ENCODE measurements at regions not wholly inside any gene's neighbourhood (a gene's known extent, or its start where the extent isn't known, plus 50 kb on each side); places are given as distances from the start of the nearest gene placed in this dataset.

DNA sequence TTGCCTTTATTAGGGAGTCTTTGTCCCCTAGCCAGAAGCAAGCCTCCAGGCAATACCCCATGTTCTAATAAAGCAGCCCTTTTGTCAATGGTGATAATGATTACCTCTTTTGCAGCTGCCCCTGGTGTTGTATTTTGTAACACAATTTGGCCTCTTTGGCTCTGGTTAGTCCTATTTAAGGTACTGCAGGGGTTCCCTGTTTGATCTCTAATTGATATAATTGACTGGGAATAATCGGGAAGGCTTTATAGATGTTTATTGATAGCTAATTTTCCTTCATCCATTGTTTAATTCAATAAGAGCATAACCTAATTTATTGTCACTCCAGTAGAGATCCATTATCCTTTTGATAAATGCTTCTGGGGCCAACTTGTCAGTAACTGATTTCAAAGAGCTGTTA, 537.2 kb downstream of the PKHD1 start:
- Histone ChIP-seq H3K9me3 (ENCODE audit: low read length) (no peaks in the 10 kb centered on the region), H3K36me3 (ENCODE audit: insufficient read depth, low read length) (no peaks in the 10 kb centered on the region), H3K27me3 (ENCODE audit: insufficient read depth, low read depth, low read length) (peaks cover 90% of the 10 kb centered on the region), H2AFZ (ENCODE audit: low read depth, low read length) (no peak overlapping the region), H3K4me3 (ENCODE audit: low read length) (no peak overlapping the region), H3K4me2 (ENCODE audit: low read length) (no peak overlapping the region), H3K27ac (ENCODE audit: low read length) (no peak overlapping the region), H3K79me2 (replicated peaks; ENCODE audit: insufficient read depth, low read length) (no peaks in the 10 kb centered on the region), H3K9ac (ENCODE audit: low read length) (no peak overlapping the region), H3K9me2 (ENCODE audit: insufficient read depth, low read length) (no peaks in the 10 kb centered on the region), H3F3A (ENCODE audit: insufficient read depth, low read length, poor library complexity, severe bottlenecking) (no peaks in the 10 kb centered on the region), H4K20me1 (ENCODE audit: insufficient read depth) (no peaks in the 10 kb centered on the region)
- TF ChIP-seq, protein P1, sequence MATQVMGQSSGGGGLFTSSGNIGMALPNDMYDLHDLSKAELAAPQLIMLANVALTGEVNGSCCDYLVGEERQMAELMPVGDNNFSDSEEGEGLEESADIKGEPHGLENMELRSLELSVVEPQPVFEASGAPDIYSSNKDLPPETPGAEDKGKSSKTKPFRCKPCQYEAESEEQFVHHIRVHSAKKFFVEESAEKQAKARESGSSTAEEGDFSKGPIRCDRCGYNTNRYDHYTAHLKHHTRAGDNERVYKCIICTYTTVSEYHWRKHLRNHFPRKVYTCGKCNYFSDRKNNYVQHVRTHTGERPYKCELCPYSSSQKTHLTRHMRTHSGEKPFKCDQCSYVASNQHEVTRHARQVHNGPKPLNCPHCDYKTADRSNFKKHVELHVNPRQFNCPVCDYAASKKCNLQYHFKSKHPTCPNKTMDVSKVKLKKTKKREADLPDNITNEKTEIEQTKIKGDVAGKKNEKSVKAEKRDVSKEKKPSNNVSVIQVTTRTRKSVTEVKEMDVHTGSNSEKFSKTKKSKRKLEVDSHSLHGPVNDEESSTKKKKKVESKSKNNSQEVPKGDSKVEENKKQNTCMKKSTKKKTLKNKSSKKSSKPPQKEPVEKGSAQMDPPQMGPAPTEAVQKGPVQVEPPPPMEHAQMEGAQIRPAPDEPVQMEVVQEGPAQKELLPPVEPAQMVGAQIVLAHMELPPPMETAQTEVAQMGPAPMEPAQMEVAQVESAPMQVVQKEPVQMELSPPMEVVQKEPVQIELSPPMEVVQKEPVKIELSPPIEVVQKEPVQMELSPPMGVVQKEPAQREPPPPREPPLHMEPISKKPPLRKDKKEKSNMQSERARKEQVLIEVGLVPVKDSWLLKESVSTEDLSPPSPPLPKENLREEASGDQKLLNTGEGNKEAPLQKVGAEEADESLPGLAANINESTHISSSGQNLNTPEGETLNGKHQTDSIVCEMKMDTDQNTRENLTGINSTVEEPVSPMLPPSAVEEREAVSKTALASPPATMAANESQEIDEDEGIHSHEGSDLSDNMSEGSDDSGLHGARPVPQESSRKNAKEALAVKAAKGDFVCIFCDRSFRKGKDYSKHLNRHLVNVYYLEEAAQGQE (IDR thresholded peaks at IDR 0.05; ENCODE audit: borderline replicate concordance) = no peak
- TF ChIP-seq SMC3 (conservative IDR thresholded peaks at IDR 0.05; ENCODE audit: poor library complexity) = no peak
- TF ChIP-seq RAD21 (conservative IDR thresholded peaks at IDR 0.05) = no peak
- no peak for TF ChIP-seq POLR2AphosphoS5 (IDR thresholded peaks at IDR 0.05)
- TF ChIP-seq MXI1 (conservative IDR thresholded peaks at IDR 0.05; ENCODE audit: poor library complexity, severe bottlenecking) = no peak
- no peak for TF ChIP-seq EZH2 (IDR thresholded peaks at IDR 0.05; ENCODE audit: borderline replicate concordance, insufficient read depth, low read length, poor library complexity, severe bottlenecking)
- no peak for TF ChIP-seq TAF1 (IDR thresholded peaks at IDR 0.05; ENCODE audit: low read depth)
- TF ChIP-seq, protein P2, sequence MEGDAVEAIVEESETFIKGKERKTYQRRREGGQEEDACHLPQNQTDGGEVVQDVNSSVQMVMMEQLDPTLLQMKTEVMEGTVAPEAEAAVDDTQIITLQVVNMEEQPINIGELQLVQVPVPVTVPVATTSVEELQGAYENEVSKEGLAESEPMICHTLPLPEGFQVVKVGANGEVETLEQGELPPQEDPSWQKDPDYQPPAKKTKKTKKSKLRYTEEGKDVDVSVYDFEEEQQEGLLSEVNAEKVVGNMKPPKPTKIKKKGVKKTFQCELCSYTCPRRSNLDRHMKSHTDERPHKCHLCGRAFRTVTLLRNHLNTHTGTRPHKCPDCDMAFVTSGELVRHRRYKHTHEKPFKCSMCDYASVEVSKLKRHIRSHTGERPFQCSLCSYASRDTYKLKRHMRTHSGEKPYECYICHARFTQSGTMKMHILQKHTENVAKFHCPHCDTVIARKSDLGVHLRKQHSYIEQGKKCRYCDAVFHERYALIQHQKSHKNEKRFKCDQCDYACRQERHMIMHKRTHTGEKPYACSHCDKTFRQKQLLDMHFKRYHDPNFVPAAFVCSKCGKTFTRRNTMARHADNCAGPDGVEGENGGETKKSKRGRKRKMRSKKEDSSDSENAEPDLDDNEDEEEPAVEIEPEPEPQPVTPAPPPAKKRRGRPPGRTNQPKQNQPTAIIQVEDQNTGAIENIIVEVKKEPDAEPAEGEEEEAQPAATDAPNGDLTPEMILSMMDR (IDR thresholded peaks at IDR 0.05; ENCODE audit: poor library complexity, severe bottlenecking) = no peak
- no peak for TF ChIP-seq EP300 (conservative IDR thresholded peaks at IDR 0.05; ENCODE audit: poor library complexity, severe bottlenecking)

DNA sequence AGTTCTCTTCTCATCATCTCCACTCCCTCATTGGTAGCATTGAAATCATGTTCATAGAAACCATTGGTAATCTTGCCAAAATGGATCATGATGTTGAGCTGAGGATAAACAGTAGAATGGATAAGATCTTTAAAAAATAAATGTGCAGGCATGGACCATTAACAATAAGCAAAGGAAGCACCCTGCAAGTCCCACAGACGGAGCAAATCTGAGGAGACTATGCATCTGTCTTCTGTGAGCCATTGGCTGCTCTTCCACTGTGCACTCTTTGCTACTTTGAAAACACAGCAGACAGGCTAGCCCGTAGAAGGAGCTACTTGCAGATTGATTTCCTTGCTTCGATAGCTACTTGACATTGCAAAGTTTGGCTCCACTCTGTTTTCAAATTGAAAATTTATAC, 535.0 kb downstream of the PKHD1 start:
- H3K9ac ChIP-seq (ENCODE audit: low read length) = no peak overlapping the region
- no peaks in the 10 kb centered on the region for H3K36me3 ChIP-seq (ENCODE audit: insufficient read depth, low read length)
- H3K79me2 ChIP-seq (replicated peaks; ENCODE audit: insufficient read depth, low read length) = no peaks in the 10 kb centered on the region
- H3K27ac ChIP-seq (ENCODE audit: low read length) = no peak overlapping the region
- no peaks in the 10 kb centered on the region for H4K20me1 ChIP-seq (ENCODE audit: insufficient read depth)
- H3K27me3 ChIP-seq (ENCODE audit: insufficient read depth, low read depth, low read length) = peaks cover 88% of the 10 kb centered on the region
- no peaks in the 10 kb centered on the region for H3K9me2 ChIP-seq (ENCODE audit: insufficient read depth, low read length)
- H3K4me2 ChIP-seq (ENCODE audit: low read length) = no peak overlapping the region
- H2AFZ ChIP-seq (ENCODE audit: low read depth, low read length) = no peak overlapping the region
- no peak overlapping the region for H3K4me3 ChIP-seq (ENCODE audit: low read length)
- no peaks in the 10 kb centered on the region for H3K9me3 ChIP-seq (ENCODE audit: low read length)
- TF ChIP-seq, protein P1 (IDR thresholded peaks at IDR 0.05; ENCODE audit: borderline replicate concordance) = no peak
- TF ChIP-seq, protein P2 (IDR thresholded peaks at IDR 0.05; ENCODE audit: poor library complexity, severe bottlenecking) = no peak
- no peak for TF ChIP-seq RAD21 (conservative IDR thresholded peaks at IDR 0.05)
- TF ChIP-seq EZH2 (IDR thresholded peaks at IDR 0.05; ENCODE audit: borderline replicate concordance, insufficient read depth, low read length, poor library complexity, severe bottlenecking) = no peak
- TF ChIP-seq SMC3 (conservative IDR thresholded peaks at IDR 0.05; ENCODE audit: poor library complexity) = no peak
- no peak for TF ChIP-seq EP300 (conservative IDR thresholded peaks at IDR 0.05; ENCODE audit: poor library complexity, severe bottlenecking)
- no peak for TF ChIP-seq TAF1 (IDR thresholded peaks at IDR 0.05; ENCODE audit: low read depth)
- TF ChIP-seq POLR2AphosphoS5 (IDR thresholded peaks at IDR 0.05) = no peak
- no peak for TF ChIP-seq MXI1 (conservative IDR thresholded peaks at IDR 0.05; ENCODE audit: poor library complexity, severe bottlenecking)
- no peaks in the 10 kb centered on the region for H3F3A ChIP-seq (ENCODE audit: insufficient read depth, low read length, poor library complexity, severe bottlenecking)

Measured in neural cell (in vitro differentiated cells).